HG03066 (cell line): ENCODE measurements at regions not wholly inside any gene's neighbourhood (a gene's known extent, or its start where the extent isn't known, plus 50 kb on each side); places are given as distances from the start of the nearest gene placed in this dataset.
"Not testable (repeated sequence)": the region's sequence is repeated elsewhere in the genome, so short reads cannot be mapped to it uniquely, and the experiment has no call there.

Experiments
- ATAC-seq: cut with Tn5 transposase; IDR thresholded peaks from one replicate; pipeline ENCODE4 v1.9.1; 2021; ENCODE audit warnings: low read depth; ENCODE audit not compliant: unreplicated experiment

DNA sequence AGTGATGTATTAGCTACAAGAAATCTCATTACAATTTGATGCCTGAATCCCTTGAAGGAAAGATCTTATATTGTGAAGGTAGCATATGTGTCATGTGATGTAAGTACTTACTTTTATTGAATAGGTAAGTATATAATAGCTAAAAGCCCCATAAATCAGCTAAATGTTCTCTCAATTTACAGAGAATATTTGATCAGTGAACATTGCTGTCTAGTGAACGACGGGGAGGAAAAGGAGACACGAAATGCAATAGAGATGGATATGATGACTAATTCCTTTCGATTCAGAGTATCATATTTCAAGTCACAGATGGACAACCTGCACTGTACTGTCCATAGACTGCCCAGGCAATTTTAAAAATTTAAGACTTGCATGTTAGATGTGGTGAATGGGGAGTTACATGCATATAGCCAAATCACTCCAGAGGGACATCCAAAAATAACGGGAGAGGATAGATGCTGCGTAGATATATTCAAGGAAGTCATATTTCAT, 462.1 kb upstream of the CDIN1 start:
- ATAC-seq: no peak

DNA sequence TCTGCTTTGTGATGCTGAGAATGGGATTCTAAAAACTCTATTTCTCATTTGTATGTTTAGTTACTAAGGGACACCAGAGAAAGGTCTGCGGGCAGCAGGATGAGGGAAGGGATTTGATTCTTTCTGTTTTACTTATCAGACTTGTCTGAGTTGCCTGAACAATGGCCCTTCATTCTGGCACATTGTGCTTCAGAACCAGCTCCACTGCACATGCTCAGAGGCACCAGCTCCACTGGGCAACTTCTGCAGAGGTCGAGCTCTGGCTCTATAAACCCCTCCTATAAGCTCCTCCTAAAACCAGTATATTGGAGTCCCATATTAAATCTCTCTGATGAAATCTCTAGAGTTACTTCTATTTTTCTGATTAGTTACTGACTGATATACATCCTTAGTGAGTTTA, 453.2 kb upstream of the CDIN1 start:
- ATAC-seq: no peak

DNA sequence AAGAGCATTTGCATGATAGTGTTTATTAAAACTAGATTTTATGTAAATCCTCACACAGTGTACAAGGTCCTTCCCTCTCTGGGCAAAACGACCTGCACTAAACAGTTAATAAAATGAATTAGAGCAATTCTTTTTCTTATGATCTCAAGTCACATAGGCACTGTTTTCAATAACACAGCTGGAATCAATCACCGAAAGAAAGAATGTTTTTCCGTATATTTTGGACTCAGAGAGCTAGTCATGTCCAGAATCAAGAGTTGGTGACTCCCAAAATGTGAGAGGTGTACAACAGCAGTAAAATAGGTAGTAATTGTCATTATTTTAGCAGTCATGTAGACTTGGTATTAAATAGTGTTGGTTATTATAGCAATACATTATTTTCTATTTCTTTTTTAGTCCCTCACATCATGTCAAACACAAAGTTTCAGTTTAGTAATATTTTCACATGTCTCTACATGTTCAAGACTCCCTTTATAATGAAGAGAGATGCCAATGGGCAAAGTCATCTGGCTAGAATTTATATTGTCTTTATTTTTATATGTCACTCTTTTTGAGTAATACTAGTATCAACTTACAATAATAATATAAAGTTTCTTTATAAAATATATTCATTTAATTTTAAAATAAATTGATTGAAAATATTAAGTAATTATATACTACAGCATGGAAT, 448.6 kb upstream of the CDIN1 start:
- ATAC-seq: no peak

DNA sequence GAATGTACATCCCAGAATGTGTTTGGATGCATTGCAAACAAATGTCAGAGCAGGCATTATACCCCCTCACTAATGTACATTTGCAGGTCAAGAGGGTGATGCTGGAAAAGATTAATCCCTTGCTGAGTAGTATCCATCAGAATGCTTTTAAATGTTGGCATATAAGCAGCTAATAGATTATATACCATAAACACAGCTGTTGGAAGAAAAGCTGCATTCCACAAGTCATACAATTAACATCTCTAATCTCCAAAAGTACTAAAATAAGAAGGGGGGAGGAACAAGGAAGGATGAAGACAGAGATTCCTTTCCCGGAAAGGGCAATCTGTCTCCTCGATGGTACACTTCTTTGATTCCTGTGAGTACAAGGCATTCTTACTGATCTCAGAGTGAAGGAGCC, 445.7 kb upstream of the CDIN1 start:
- ATAC-seq: no peak

DNA sequence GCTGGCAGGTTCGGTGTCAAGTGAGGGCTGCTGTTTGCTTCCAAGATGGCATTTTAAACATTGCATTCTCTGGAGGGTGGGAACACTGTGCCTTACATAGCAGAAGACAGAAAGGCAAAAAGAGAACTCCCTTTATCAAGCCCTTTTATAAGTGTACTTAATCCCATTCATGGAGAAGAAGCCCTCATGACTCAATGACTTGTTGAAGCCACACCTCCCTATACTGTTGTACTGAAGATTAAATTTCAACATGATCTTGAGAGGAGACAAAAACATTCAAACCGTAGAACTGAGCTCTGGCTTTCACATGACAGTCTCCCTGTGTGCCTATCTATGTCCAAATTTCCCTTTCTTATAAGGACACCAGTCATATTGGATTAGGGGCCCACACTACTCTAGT, 443.4 kb upstream of the CDIN1 start:
- no peak for ATAC-seq

DNA sequence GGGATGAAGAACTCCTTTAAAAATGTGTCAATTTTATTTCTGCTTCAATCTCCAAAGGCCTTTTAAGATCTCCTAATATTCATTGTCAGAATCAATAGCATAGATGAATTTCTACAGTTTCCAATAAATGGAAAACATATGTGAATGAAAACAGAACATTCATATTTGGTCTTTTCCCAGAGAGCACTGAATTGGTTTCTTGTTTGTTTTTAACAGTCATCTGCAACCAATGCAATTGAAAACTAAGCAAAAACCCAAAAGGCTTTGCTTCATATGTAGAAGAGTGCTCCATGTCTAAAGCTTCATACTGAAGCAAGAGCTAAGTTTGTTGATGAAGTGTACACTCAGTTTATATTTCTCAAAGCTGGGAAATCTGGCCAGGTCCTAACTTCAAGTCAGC, 426.5 kb upstream of the CDIN1 start:
- no peak for ATAC-seq

DNA sequence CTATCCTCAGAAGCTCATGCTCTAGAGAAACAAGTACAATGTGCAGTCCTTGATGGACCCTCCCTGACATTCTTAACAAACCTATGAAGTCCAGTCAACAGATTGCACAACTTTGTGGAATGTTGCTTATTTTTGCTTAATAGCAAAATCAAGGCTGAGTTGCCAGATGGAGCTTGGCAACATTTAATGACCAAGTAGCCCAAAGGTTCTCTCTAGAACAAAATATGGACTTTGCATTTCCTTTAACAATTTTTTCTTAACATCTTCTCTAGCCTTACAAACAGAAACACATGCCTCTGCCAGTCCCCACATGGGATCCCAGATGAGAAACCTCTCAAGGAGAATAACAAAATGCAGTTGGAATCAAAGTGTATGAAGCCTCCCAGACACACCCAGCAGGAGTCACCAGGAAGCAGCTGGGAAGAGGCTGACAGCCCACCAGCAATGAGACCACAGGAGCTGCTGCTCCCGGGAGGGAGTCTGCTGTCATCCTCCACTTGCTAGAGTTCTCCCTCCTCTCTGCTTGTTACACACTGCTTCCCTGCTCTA, 422.5 kb upstream of the CDIN1 start:
- no peak for ATAC-seq

DNA sequence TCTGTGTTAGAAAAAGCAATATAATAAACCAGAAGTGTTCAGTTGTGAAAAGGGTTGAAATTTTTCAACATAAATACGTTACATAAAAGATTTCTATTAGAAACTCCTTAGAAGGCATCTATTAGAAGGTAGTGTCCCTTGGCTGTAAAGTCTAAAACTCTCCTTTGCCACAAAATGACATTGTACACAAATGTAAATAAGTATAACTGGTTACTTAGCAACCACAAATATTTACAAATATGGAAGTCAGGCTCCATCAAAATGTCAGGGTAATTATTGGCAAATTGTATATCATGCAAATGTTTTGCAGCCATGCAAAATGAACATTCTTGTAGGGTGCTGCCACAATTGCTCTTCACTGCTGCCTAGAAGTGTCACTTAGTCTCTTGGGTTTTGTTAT, 419.1 kb upstream of the CDIN1 start:
- no peak for ATAC-seq

DNA sequence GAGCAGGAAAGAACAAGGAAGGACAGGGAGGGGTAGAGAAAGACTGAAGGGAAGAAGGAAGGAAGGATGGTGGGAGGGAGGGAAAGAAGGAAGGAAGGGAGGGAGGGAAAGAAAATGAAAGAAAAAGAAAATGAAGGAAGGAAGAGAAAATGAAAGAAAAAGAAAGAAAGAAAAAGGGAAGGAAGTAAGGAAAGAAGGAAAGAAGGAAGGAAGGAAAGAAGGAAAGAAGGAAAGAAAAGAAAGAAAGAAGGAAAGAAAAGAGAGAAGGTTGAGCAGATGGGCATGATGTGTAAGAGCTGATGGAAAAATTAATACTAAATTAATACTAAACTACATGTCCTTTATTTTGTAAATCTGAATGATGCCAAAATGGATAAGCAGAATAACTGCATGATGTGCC, 418.3 kb upstream of the CDIN1 start:
- ATAC-seq: no peak

DNA sequence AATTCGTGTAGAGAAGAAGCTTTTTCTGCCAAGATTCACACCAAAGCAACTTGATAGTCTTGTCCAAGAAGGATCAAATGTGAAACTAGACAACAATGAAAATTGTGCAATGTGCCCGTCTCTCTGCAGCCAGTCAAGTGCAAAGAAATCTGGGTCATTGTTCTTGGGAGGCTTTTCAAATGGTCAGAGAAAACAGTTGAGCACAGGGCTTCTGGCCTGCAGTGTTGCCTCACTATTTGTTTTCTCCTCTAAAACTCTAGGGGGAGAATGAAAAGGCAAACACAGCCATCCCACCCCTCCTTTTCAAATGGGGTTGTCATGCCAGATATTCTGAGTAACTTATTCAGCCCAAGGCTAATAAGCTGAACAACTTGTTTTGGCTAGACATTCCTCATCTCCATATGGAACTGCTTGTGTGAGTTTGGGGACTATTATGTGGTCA, 417.6 kb upstream of the CDIN1 start:
- no peak for ATAC-seq

DNA sequence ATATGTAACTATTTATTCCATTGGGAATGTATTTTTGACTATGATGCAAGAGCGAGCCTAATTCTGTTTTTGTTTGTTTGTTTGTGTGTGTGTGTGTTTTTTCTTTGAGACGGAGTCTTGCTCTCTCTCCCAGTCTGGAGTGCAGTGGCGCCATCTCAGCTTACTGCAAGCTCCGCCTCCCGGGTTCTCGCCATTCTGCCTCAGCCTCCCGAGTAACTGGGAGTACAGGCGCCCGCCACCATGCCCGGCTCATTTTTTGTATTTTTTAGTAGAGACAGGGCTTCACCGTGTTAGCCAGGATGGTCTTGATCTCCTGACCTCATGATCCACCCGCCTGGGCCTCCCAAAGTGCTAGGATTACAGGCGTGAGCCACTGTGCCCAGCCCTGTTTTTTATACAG, 415.4 kb upstream of the CDIN1 start:
- ATAC-seq: not testable (repeated sequence)

DNA sequence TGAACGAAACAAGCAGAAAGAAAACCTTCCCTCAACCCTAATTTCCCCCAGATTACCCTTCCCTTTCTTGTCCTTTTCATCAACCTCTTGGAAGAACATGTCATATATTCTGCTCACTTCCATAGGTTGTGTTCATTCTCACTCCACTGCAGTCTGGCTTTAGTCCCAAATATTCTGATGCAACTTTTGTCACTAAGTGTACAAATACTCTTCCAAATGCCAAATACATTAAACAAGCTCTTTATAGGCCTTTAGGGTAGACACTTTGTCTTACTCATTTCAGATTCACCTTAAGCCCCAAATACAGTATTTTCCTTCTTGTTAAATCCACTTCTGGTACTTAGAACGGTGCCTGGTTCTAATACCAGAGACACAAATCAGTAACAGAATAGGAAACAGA, 406.5 kb upstream of the CDIN1 start:
- no peak for ATAC-seq

DNA sequence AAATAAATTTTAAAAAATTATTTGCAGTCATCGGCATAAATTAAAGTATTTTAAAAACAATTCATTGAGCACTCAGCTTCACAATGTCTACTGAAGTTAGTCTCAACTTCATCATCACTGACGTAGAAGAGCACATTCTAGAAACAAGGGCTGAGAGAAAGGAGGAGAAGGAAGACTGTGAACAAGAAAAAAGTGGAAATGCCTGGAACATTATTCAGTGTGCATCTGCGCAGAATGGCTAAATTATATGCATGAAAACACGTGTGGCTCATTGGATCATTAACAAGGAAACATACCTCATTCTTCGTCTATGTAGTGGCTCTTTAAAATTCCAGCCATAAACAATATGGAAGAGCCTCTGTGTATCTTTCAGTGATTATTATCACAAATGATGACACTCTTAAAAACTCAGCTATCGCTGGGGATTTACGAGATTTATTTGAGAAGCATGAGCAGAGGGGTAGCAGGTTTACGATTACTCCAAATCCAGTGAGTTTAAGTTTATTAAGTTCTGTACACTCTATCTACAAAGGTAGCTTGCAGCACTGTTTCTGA, 404.2 kb upstream of the CDIN1 start:
- ATAC-seq: no peak

DNA sequence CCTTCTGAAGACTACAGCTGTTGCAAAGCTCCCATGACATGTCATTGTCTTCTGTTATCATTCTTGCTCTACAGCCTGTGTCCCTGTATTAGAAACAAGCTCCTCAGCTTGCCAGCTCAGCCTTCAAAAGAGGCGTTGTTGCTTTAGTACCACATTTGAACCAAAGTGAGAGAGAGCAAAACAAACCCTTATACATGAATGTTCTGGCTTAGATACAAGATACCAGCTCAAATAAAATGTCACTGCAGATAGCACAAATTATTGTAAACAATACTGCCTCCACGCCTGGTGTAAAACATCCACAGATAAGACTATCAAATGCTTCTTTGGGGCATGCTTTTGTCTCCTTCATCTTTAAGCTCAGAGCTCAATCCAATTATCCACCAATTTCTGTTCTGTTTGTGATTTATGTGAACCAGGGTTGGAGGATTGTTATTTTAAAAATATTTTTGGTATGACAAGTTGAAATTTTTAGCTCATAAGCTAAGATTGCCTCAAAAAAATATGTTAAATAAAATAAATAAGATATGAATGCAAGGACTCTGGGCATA, 403.6 kb upstream of the CDIN1 start:
- no peak for ATAC-seq

DNA sequence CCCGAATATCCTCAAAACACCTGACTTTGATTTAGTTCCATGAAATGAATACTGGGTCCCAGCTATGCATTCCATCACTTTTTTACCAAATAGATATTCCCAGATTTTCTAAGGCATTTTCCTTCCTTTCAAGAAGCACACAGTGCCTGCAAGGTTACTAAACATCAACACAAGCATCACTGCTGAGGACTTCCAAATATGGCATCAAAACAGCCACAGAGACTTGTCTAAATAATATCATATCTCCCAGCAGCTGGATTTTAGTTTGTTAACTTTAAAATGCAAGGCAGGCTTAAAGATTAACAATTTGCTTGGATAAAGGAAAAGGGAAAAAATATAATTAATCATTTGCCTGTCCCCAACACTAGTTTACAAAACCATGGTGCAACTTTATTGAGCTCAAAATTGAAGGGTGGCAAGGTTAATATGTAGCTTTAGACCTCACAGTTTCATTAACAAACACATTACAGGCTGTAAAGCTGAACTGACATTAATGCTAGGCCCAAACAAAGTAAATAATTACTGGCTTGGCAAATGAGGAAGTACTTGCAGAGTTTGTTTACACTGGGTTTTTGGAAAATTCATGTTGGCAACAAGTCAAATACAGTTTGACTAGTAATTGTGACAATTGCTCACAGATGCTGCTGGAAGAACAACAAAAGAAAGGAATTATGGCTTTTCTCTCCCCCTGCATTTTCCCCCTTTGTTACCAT, 401.7 kb upstream of the CDIN1 start:
- ATAC-seq: no peak

DNA sequence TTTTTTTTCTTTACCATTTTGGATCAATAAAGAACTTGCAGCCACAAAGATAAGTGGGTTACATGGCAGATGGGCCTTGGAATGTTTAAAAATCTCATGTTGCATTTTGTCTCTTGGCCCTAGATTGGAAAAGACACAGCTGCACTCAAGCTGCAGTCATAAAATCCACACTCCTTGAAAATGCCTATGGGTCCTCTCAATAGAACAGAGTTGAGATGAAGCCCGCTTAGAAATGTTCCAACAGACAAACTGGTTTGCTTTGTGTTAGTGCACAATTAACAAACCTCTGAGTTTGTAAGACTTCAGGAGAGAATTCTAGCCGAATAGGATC, 401.2 kb upstream of the CDIN1 start:
- no peak for ATAC-seq

DNA sequence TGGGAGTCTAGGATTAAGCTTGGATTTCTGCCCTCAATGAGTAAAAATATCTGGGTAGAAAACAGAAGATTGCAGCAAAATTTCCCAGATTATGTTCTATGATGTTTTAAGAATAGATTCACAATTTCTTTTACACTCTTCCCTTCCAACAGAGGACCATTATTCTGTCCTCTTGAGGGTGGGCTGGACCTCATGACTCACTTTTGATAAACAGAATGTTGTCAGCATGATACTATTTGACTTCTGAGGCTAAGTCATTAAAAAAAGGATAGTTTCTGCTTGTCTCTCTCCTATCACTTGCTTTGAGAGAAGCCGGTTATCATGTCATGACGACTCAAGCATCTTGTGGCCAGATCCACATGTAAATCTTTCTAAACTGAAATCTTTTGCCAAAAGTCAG, 396.2 kb upstream of the CDIN1 start:
- ATAC-seq: no peak

DNA sequence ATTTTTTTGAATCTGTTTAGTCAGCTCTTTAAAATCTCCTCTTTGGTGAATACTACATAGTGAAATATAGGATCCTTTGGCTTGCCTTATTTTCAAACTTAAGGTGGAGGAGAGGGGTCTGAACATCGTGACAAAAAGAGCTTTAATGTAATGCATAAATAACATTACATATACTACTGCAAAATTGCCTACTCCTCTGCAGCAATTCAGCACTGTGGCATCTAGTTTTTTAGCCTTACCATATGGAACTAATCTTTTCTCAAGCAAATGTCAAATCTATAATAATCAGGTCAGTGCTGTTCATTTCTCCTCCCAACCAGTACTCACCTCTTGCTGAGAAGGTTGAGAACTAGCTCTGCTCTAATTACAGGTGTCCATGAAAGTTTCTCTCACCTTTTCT, 394.0 kb upstream of the CDIN1 start:
- ATAC-seq: no peak

DNA sequence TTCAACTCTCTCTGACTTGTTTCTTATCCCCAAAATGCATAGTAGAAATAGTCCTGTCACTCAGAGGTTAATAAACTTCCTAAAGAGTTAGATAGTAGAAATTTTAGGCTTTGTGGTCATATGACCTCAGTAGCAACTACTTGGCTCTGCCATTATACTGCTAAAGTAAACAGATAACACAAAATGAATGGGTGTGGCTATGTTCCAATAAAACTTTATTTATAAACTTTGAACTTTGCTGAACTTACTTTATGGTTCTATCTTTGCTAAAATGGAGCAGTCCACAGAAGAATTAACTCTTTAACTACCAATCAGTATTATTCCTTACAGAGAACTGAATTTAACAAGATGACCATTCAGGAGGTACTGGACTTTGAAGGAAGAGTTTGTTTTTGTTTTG, 393.6 kb upstream of the CDIN1 start:
- ATAC-seq: no peak

DNA sequence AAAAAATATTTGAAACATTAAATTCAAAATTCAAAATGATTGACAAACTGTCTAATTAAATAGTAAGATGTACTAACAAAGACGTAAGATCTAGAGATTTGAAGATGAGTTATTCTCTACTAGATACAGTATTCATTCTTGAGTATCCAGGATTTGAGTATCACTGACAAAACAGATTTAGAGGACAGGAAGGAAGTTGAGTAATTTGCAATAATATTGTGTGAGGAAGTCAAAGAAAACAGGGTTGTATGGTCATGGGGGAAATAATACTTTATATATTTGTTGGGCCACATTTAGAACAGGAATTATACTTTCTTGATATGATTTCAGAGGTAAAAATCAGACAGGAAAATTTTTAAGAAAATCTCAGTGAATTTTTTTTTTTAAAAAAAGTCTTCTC, 393.1 kb upstream of the CDIN1 start:
- ATAC-seq: no peak

DNA sequence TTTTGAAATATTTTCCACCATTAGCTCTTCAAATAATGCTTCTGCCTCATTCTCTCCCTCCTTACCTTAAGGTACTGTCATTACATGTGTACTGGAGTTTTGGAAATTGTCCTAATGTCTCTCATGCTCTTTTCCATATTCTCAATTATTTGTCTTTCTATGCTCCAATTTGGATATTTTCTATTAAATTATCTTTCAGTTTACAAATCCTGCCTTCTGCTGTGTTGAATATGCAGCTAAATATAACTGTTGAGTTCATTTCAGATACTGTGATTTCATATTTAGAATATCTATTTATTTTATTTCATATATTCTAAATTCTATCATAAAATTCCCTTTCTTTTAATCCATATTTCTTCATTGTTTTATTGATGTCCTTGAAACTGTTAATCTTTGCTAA, 388.0 kb upstream of the CDIN1 start:
- ATAC-seq: no peak
